Left forelimb (tissue), 1 donor: ENCODE measurements at regions not wholly inside any gene's neighbourhood (a gene's known extent, or its start where the extent isn't known, plus 50 kb on each side); places are given as distances from the start of the nearest gene placed in this dataset.

ENCODE experiments used
- DNase-seq: peaks from one replicate; pipeline ENCODE4 v3.0.0-alpha.2; 2018; ENCODE audit warnings: low spot score

- no peak for DNase-seq
Measured at GRCh38 chr6:138607478-138608433, 108.5 kb upstream of the NHSL1 start.

- DNase-seq, result no peak
Measured at GRCh38 chr6:138608896-138609295, 109.6 kb upstream of the NHSL1 start.

- DNase-seq, result no peak
Measured at GRCh38 chr6:138609801-138610430, 110.6 kb upstream of the NHSL1 start.

GRCh38 chr6:138610816-138611215 is 111.5 kb upstream of the NHSL1 start:
- no peak for DNase-seq

- no peak for DNase-seq
Measured at GRCh38 chr6:138614151-138614550, 114.9 kb upstream of the NHSL1 start.

- DNase-seq, result no peak
Measured at GRCh38 chr6:138618168-138618567, 118.9 kb upstream of the NHSL1 start.

- no peak for DNase-seq
Measured at GRCh38 chr6:138620630-138621029, 121.3 kb upstream of the NHSL1 start.

GRCh38 chr6:138622967-138623366 is 123.7 kb upstream of the NHSL1 start:
- DNase-seq, result no peak

GRCh38 chr6:138631566-138631965 is 132.3 kb upstream of the NHSL1 start:
- DNase-seq, result no peak

GRCh38 chr6:138637822-138638221 is 135.7 kb upstream of the CCDC28A start:
- no peak for DNase-seq

- DNase-seq, result no peak
Measured at GRCh38 chr6:138638604-138639003, 135.0 kb upstream of the CCDC28A start.

- no peak for DNase-seq
Measured at GRCh38 chr6:138640028-138640427, 133.5 kb upstream of the CCDC28A start.

GRCh38 chr6:138643210-138643609 is 130.4 kb upstream of the CCDC28A start:
- DNase-seq, result no peak

- no peak for DNase-seq
Measured at GRCh38 chr6:138645976-138646640, 127.5 kb upstream of the CCDC28A start.

GRCh38 chr6:138647006-138647405 is 126.6 kb upstream of the CCDC28A start:
- no peak for DNase-seq

GRCh38 chr6:138648127-138648526 is 125.4 kb upstream of the CCDC28A start:
- no peak for DNase-seq

GRCh38 chr6:138651491-138651890 is 122.1 kb upstream of the CCDC28A start:
- DNase-seq, result no peak

- no peak for DNase-seq
Measured at GRCh38 chr6:138652824-138653223, 120.7 kb upstream of the CCDC28A start.

GRCh38 chr6:138653435-138653834 is 120.1 kb upstream of the CCDC28A start:
- DNase-seq, result no peak

- no peak for DNase-seq
Measured at GRCh38 chr6:138654715-138655634, 118.6 kb upstream of the CCDC28A start.

- no peak for DNase-seq
Measured at GRCh38 chr6:138655828-138656227, 117.7 kb upstream of the CCDC28A start.
